HepG2 (cell line): ENCODE measurements at regions not wholly inside any gene's neighbourhood (a gene's known extent, or its start where the extent isn't known, plus 50 kb on each side); places are given as distances from the start of the nearest gene placed in this dataset.

Source experiments
- ATAC-seq: fragments of 200-7000 bp; cut with Tn5 transposase; 3 replicates; pipeline ENCODE4 v1.9.1; 2020; ENCODE audit warnings: mild to moderate bottlenecking, moderate library complexity
- BruUV-seq: library from RNA; stranded (reverse); fragments of 400-500 nt; replicated peaks from 2 replicates; lab custom pipeline; 2021; lab: Mats Ljungman, UMichigan
- CTCF ChIA-PET: fragments of 300-600 bp; formaldehyde crosslinking; extraction: SDS; loops from one replicate; lab custom pipeline; 2021; ENCODE audit warnings: low total read pairs, inconsistent platforms, low intra/inter-chr PET ratio; lab: Yijun Ruan, JAX
- POLR2A ChIA-PET: fragments of 350-600 bp; sonication (Branson Sonifier 250); formaldehyde crosslinking; loops from one replicate; lab custom pipeline; 2020; ENCODE audit warnings: antibody characterized with exemption, inconsistent platforms; lab: Yijun Ruan, JAX
- DNase-seq: peaks from one replicate; pipeline ENCODE4 v3.0.0-alpha.2; 2015; ENCODE audit warnings: low spot score
- FAIRE-seq: peaks from 3 replicates; lab custom pipeline; 2011; peaks lifted over from hg19 to GRCh38; lab: Jason Lieb, UNC
- H2AFZ ChIP-seq: one replicate; pipeline ENCODE4 v1.6.1; 2011; ENCODE audit warnings: low read length, inconsistent platforms
- H3K27ac ChIP-seq: fragments of 300-600 bp; 3 replicates; pipeline ENCODE4 v1.8.0; 2011; ENCODE audit warnings: mixed run types, mild to moderate bottlenecking, mixed read lengths, low read length, inconsistent platforms; ENCODE audit not compliant: insufficient read depth; ENCODE audit errors: extremely low read length
- H3K27me3 ChIP-seq, 2 experiments: fragments of 200-600 bp in 1 of 2; 2 replicates in 1 of 2; 3 replicates in 1 of 2; pipeline versions ENCODE4 v1.6.0 to v1.8.0; 2011; ENCODE audit warnings: low read length in 2 of 2, mild to moderate bottlenecking in 2 of 2, moderate library complexity in 2 of 2, inconsistent platforms in 1 of 2; ENCODE audit not compliant: insufficient read depth in 2 of 2, control insufficient read depth in 1 of 2
- H3K36me3 ChIP-seq, 2 experiments: fragments of 200-600 bp in 1 of 2; replicated peaks in 1 of 2; 2 replicates in 1 of 2; 3 replicates in 1 of 2; pipeline versions ENCODE4 v1.5.1 to v1.8.0; 2011; ENCODE audit warnings: low read length in 2 of 2, inconsistent platforms in 1 of 2; ENCODE audit not compliant: insufficient read depth in 2 of 2, control insufficient read depth in 1 of 2
- H3K4me1 ChIP-seq: 2 replicates; pipeline ENCODE4 v1.5.1; 2012; ENCODE audit warnings: low read length, inconsistent platforms; ENCODE audit not compliant: insufficient read depth
- H3K4me2 ChIP-seq: 2 replicates; pipeline ENCODE4 v1.6.0; 2011; ENCODE audit warnings: low read depth, low read length, inconsistent platforms
- H3K4me3 ChIP-seq, 3 experiments: fragments of 200-600 bp in 1 of 3; sonication (generic), shearing (Covaris generic) in 1 of 3; replicated peaks in 1 of 3; 2 replicates each; pipeline ENCODE4 v1.5.1; 2011 to 2016; ENCODE audit warnings: low read length in 3 of 3, inconsistent platforms in 2 of 3, low read depth in 2 of 3, mild to moderate bottlenecking in 2 of 3, control low read depth in 1 of 3, mixed read lengths in 1 of 3; ENCODE audit not compliant: insufficient read depth in 1 of 3
- H3K79me2 ChIP-seq: one replicate; pipeline ENCODE4 v1.6.1; 2011; ENCODE audit warnings: low read length, inconsistent platforms; ENCODE audit not compliant: insufficient read depth
- H3K9ac ChIP-seq: 2 replicates; pipeline ENCODE4 v1.6.0; 2011; ENCODE audit warnings: mild to moderate bottlenecking, low read depth, low read length, inconsistent platforms; ENCODE audit not compliant: insufficient read depth
- H3K9me3 ChIP-seq: 2 replicates; pipeline ENCODE4 v1.5.1; 2012; ENCODE audit warnings: mild to moderate bottlenecking, low read length
- H4K20me1 ChIP-seq: 2 replicates; pipeline ENCODE4 v1.6.0; 2011; ENCODE audit warnings: inconsistent platforms, mild to moderate bottlenecking, low read length, moderate library complexity; ENCODE audit not compliant: insufficient read depth
- ATF5 ChIP-seq: sonication (generic); formaldehyde crosslinking; IDR thresholded peaks from 2 replicates; pipeline ENCODE4 v1.4.0; 2020; ENCODE audit warnings: mild to moderate bottlenecking, low read depth, missing genetic modification reagents
- BHLHE40 ChIP-seq: IDR thresholded peaks from 2 replicates; pipeline ENCODE4 v1.6.1; 2011; ENCODE audit warnings: low read length, improper control_type of control experiment
- CCDC6 ChIP-seq: sonication (generic); formaldehyde crosslinking; IDR thresholded peaks from 2 replicates; pipeline ENCODE4 v1.8.1; 2022; ENCODE audit warnings: mild to moderate bottlenecking, missing genetic modification reagents, moderate library complexity
- FOXA1 ChIP-seq, 2 experiments: fragments of 450-650 bp in 1 of 2; sonication (generic) in 1 of 2; formaldehyde crosslinking in 1 of 2; IDR thresholded peaks; 2 replicates each; pipeline versions ENCODE4 v1.4.0 to v1.6.1; 2016 to 2020; ENCODE audit warnings: missing genetic modification reagents in 1 of 2
- KAT2B ChIP-seq: fragments of 150-350 bp; IDR thresholded peaks from 2 replicates; pipeline ENCODE4 v1.6.1; 2014; ENCODE audit warnings: low read depth, low read length, borderline replicate concordance
- MED8 ChIP-seq: sonication (generic); formaldehyde crosslinking; IDR thresholded peaks from 2 replicates; pipeline ENCODE4 v1.8.1; 2023; ENCODE audit warnings: mild to moderate bottlenecking, missing genetic modification reagents; ENCODE audit not compliant: insufficient replicate concordance
- POLR2AphosphoS2 ChIP-seq: IDR thresholded peaks from 2 replicates; pipeline ENCODE4 v1.6.1; 2011; ENCODE audit warnings: low read depth, low read length, improper control_type of control experiment
- PRMT3 ChIP-seq: sonication (generic); formaldehyde crosslinking; IDR thresholded peaks from 2 replicates; pipeline ENCODE4 v1.8.1; 2022; ENCODE audit warnings: low read depth, mild to moderate bottlenecking, moderate library complexity, missing genetic modification reagents, borderline replicate concordance
- SNAI1 ChIP-seq: sonication (generic); formaldehyde crosslinking; IDR thresholded peaks from 2 replicates; pipeline ENCODE4 v1.5.0; 2020; ENCODE audit warnings: mild to moderate bottlenecking, missing genetic modification reagents, borderline replicate concordance
- TBP ChIP-seq: sonication (generic); formaldehyde crosslinking; IDR thresholded peaks from 2 replicates; pipeline ENCODE4 v1.5.0; 2020; ENCODE audit warnings: missing genetic modification reagents
- ZBTB39 ChIP-seq: sonication (generic); formaldehyde crosslinking; IDR thresholded peaks from 2 replicates; pipeline ENCODE4 v1.5.0; 2020; ENCODE audit warnings: missing genetic modification reagents
- ZNF337 ChIP-seq: sonication (generic); formaldehyde crosslinking; IDR thresholded peaks from 2 replicates; pipeline ENCODE4 v1.5.1; 2020; ENCODE audit warnings: missing genetic modification reagents, low read depth, mild to moderate bottlenecking, borderline replicate concordance
- ZNF503 ChIP-seq: sonication (generic); formaldehyde crosslinking; IDR thresholded peaks from 2 replicates; pipeline ENCODE4 v1.4.0; 2020; ENCODE audit warnings: missing genetic modification reagents
- ZNF713 ChIP-seq: sonication (generic); formaldehyde crosslinking; IDR thresholded peaks from 2 replicates; pipeline ENCODE4 v1.4.0; 2020; ENCODE audit warnings: mild to moderate bottlenecking, missing genetic modification reagents
- ZNF770 ChIP-seq: sonication (generic); formaldehyde crosslinking; IDR thresholded peaks from 2 replicates; pipeline ENCODE4 v1.5.0; 2020; ENCODE audit warnings: mild to moderate bottlenecking, missing genetic modification reagents
- ZNF839 ChIP-seq: sonication (generic); formaldehyde crosslinking; IDR thresholded peaks from 2 replicates; pipeline ENCODE4 v1.4.0; 2020; ENCODE audit warnings: missing genetic modification reagents, mild to moderate bottlenecking, borderline replicate concordance
- whole genome bisulfite sequencing: methylation state at CpG from one replicate; pipeline ENCODE4 v1.1.6; 2017; ENCODE audit warnings: low lambda C conversion rate; 5-methylcytosine and 5-hydroxymethylcytosine counted together
- in situ Hi-C: cut with HindIII; loops from 2 replicates; pipeline ENCODE4 v1.10.0; 2017; ENCODE audit warnings: low pct_unique_long_range_greater_than_20kb; ENCODE audit not compliant: extremely low pct_ligation_motif_present
- intact Hi-C: fragments of 100-400 bp; cut with micrococcal nuclease; formaldehyde crosslinking; loops from one replicate; pipeline ENCODE4 v1.10.0; 2022; ENCODE audit not compliant: unreplicated experiment

GRCh38 chr3:111253733-111254132, 182.1 kb downstream of the NECTIN3 start:
- ATAC-seq (no peak), FAIRE-seq (no peak), DNase-seq (no peak)
- in situ Hi-C loops, result no loop called here
- Histone ChIP-seq H3K9me3 (no peaks in the 10 kb centered on the region), H4K20me1 (no peaks in the 10 kb centered on the region), H3K4me3 (no peak overlapping the region), H2AFZ (no peak overlapping the region), H3K4me1 (no peaks in the 10 kb centered on the region), H3K27me3 (no peaks in the 10 kb centered on the region), H3K79me2 (no peaks in the 10 kb centered on the region), H3K36me3 (no peaks in the 10 kb centered on the region), H3K27ac (no peak overlapping the region), H3K9ac (no peak overlapping the region), H3K4me2 (no peak overlapping the region)
- BruUV-seq, result no TSS peak
- intact Hi-C loops, result no loop called here
- WGBS, result 9% methylated on average over 2 of the region's 2 CpGs
- ChIA-PET CTCF (no interaction called here), POLR2A (no interaction called here)
- no peak for TF ChIP-seq ZNF770 (CRISPR knock-in tag)
- no peak for TF ChIP-seq ATF5 (CRISPR knock-in tag)
- no peak for TF ChIP-seq ZNF503 (CRISPR knock-in tag)
- TF ChIP-seq CCDC6 (CRISPR knock-in tag), result no peak
- TF ChIP-seq FOXA1 (IDR thresholded peaks at IDR 0.05), result no peak
- TF ChIP-seq FOXA1 (CRISPR knock-in tag; IDR thresholded peaks at IDR 0.05), result no peak
- no peak for TF ChIP-seq ZNF713 (CRISPR knock-in tag)
- TF ChIP-seq PRMT3 (CRISPR knock-in tag), result no peak
- no peak for TF ChIP-seq TBP
- TF ChIP-seq BHLHE40, result no peak
- no peak for TF ChIP-seq ZNF839 (CRISPR knock-in tag)
- no peak for TF ChIP-seq ZNF337 (CRISPR knock-in tag)
- no peak for TF ChIP-seq POLR2AphosphoS2
- no peak for TF ChIP-seq KAT2B
- no peak for TF ChIP-seq ZBTB39 (CRISPR knock-in tag)
- TF ChIP-seq MED8 (CRISPR knock-in tag), result no peak
- no peak for TF ChIP-seq SNAI1 (CRISPR knock-in tag)
